ENCODE measurements at regions not wholly inside any gene's neighbourhood (a gene's known extent, or its start where the extent isn't known, plus 50 kb on each side); places are given as distances from the start of the nearest gene placed in this dataset.

- no peak overlapping the region for H3K27ac ChIP-seq
- TF ChIP-seq ZFX (IDR thresholded peaks at IDR 0.05), result no peak
- TF ChIP-seq CTCF (conservative IDR thresholded peaks at IDR 0.05), result no peak
Measured at GRCh38 chr12:4214877-4215228, 58.7 kb upstream of the CCND2 start.

- no peak overlapping the region for H3K27ac ChIP-seq
- TF ChIP-seq CTCF (conservative IDR thresholded peaks at IDR 0.05) (no peak), ZFX (IDR thresholded peaks at IDR 0.05) (no peak)
Measured at GRCh38 chr12:4213471-4213870, 60.1 kb upstream of the CCND2 start.

- H3K27ac ChIP-seq, result no peak overlapping the region
- TF ChIP-seq CTCF (conservative IDR thresholded peaks at IDR 0.05), result no peak
- TF ChIP-seq ZFX (IDR thresholded peaks at IDR 0.05), result no peak
Measured at GRCh38 chr12:4212845-4213244, 60.7 kb upstream of the CCND2 start.

- H3K27ac ChIP-seq, result no peak overlapping the region
Measured at GRCh38 chr12:4211372-4211771, 62.2 kb upstream of the CCND2 start.

GRCh38 chr12:4210183-4210582 lies 63.4 kb upstream of the CCND2 start:
- TF ChIP-seq CTCF (conservative IDR thresholded peaks at IDR 0.05) (no peak), ZFX (IDR thresholded peaks at IDR 0.05) (no peak)
- H3K27ac ChIP-seq, result no peak overlapping the region

More at GRCh38 chr12:4211372-4211771, 62.2 kb upstream of the CCND2 start:
- TF ChIP-seq ZFX (IDR thresholded peaks at IDR 0.05) (no peak), CTCF (conservative IDR thresholded peaks at IDR 0.05) (no peak)

- H3K27ac ChIP-seq, result no peak overlapping the region
- TF ChIP-seq ZFX (IDR thresholded peaks at IDR 0.05) (no peak), CTCF (conservative IDR thresholded peaks at IDR 0.05) (no peak)
Measured at GRCh38 chr12:4206470-4206869, 67.1 kb upstream of the CCND2 start.

- TF ChIP-seq ZFX (IDR thresholded peaks at IDR 0.05) (no peak), CTCF (conservative IDR thresholded peaks at IDR 0.05) (no peak)
- no peak overlapping the region for H3K27ac ChIP-seq
Measured at GRCh38 chr12:4203772-4204376, 69.7 kb upstream of the CCND2 start.

All from C4-2B (cell line).